ENCODE measurements at regions not wholly inside any gene's neighbourhood (a gene's known extent, or its start where the extent isn't known, plus 50 kb on each side); places are given as distances from the start of the nearest gene placed in this dataset.

DNA sequence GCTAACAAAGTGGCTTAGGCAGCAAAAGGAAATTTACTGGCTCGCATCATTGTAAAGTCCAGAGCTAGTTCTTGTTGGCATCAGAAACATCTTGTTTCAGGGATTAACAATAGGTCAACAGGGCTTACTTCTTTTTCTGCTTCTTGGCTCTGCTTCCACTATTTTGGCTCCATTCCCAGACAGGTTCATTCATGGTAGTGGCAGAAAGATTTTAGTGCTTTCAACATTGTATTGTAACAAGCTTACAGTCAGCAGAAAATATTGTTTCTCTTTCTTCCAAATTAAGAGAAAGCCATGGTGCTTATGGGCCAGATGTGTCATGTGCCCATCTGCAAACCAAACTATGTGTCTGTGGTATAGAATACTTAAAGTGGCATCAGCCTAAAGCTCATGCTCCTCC lies 315.6 kb downstream of the RAB38 start:
- H3K9me3 ChIP-seq (ENCODE audit: control insufficient read depth, insufficient read depth, low read length): no peaks in the 10 kb centered on the region
- no peaks in the 10 kb centered on the region for H4K20me1 ChIP-seq (ENCODE audit: control insufficient read depth, insufficient read depth, low read depth, low read length)
- H3K4me3 ChIP-seq (ENCODE audit: low read length): no peak overlapping the region
- H3K4me1 ChIP-seq (ENCODE audit: control insufficient read depth, low read length): no peaks in the 10 kb centered on the region
- no peaks in the 10 kb centered on the region for H3K27me3 ChIP-seq (ENCODE audit: control insufficient read depth, low read length)
- no peak overlapping the region for H3K4me2 ChIP-seq (ENCODE audit: low read length)
- H3K36me3 ChIP-seq (ENCODE audit: control insufficient read depth, low read length): no peaks in the 10 kb centered on the region
- no peaks in the 10 kb centered on the region for H3F3A ChIP-seq (ENCODE audit: control insufficient read depth, insufficient read depth)
- no peak for TF ChIP-seq EZH2phosphoT487 (IDR thresholded peaks at IDR 0.05; ENCODE audit: borderline replicate concordance, low read length)
- TF ChIP-seq, protein P1, sequence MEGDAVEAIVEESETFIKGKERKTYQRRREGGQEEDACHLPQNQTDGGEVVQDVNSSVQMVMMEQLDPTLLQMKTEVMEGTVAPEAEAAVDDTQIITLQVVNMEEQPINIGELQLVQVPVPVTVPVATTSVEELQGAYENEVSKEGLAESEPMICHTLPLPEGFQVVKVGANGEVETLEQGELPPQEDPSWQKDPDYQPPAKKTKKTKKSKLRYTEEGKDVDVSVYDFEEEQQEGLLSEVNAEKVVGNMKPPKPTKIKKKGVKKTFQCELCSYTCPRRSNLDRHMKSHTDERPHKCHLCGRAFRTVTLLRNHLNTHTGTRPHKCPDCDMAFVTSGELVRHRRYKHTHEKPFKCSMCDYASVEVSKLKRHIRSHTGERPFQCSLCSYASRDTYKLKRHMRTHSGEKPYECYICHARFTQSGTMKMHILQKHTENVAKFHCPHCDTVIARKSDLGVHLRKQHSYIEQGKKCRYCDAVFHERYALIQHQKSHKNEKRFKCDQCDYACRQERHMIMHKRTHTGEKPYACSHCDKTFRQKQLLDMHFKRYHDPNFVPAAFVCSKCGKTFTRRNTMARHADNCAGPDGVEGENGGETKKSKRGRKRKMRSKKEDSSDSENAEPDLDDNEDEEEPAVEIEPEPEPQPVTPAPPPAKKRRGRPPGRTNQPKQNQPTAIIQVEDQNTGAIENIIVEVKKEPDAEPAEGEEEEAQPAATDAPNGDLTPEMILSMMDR (IDR thresholded peaks at IDR 0.05; ENCODE audit: low read depth, low read length, poor library complexity, severe bottlenecking): no peak
- no peaks in the 10 kb centered on the region for H3K79me2 ChIP-seq (ENCODE audit: control insufficient read depth, low read length)
- H3K27ac ChIP-seq (ENCODE audit: low read depth, low read length): no peak overlapping the region
- H3K9me2 ChIP-seq (replicated peaks; ENCODE audit: control insufficient read depth, low read length): no peaks in the 10 kb centered on the region

DNA sequence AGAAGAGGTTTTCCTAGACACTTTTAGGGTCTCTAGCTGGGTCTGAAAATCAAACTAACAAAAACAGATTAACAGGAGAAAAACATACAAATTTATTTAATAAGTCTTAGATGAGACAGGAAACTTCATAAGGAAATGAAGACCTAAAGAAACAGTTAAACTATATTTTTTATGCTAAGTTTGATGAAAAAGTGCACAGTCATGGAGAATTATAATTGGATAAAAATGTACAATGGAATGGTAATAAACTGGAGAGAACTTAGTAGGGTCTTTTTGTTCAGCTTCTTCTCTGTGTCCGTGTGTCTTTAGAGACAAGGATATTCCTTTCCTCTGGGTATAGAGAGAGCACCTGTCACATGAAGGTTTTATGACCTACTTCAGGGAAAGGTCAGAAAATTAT lies 323.4 kb downstream of the RAB38 start:
- Histone ChIP-seq H3K4me1 (ENCODE audit: control insufficient read depth, low read length) (no peaks in the 10 kb centered on the region), H3K9me3 (ENCODE audit: control insufficient read depth, insufficient read depth, low read length) (no peaks in the 10 kb centered on the region), H3K27ac (ENCODE audit: low read depth, low read length) (no peak overlapping the region), H3K4me2 (ENCODE audit: low read length) (no peak overlapping the region), H3K79me2 (ENCODE audit: control insufficient read depth, low read length) (no peaks in the 10 kb centered on the region), H3F3A (ENCODE audit: control insufficient read depth, insufficient read depth) (no peaks in the 10 kb centered on the region), H3K9me2 (replicated peaks; ENCODE audit: control insufficient read depth, low read length) (no peaks in the 10 kb centered on the region), H3K4me3 (ENCODE audit: low read length) (no peak overlapping the region), H3K27me3 (ENCODE audit: control insufficient read depth, low read length) (no peaks in the 10 kb centered on the region), H4K20me1 (ENCODE audit: control insufficient read depth, insufficient read depth, low read depth, low read length) (no peaks in the 10 kb centered on the region), H3K36me3 (ENCODE audit: control insufficient read depth, low read length) (no peaks in the 10 kb centered on the region)
- TF ChIP-seq EZH2phosphoT487 (IDR thresholded peaks at IDR 0.05; ENCODE audit: borderline replicate concordance, low read length): no peak
- TF ChIP-seq, protein P1 (IDR thresholded peaks at IDR 0.05; ENCODE audit: low read depth, low read length, poor library complexity, severe bottlenecking): no peak

DNA sequence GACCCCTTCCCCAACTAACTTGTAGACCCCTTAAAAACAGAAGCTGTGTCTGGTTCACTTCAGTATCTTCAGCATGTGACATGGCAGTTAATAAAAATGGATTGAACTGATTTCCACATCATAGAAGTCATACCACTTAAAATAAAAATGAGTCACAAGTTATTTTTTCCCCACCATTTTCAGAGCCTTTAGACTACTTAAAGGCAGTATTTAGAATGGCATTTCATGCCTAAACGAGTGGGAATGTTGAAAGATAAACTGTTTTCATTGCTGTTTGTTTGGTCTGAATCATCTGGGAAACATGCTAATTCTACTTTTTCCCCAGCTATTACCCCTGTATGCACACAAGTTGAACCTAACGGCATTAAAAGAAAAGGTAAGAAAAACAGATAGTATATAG lies 324.0 kb downstream of the RAB38 start:
- Histone ChIP-seq H3K4me2 (ENCODE audit: low read length) (no peak overlapping the region), H3K9me2 (replicated peaks; ENCODE audit: control insufficient read depth, low read length) (no peaks in the 10 kb centered on the region), H3K27me3 (ENCODE audit: control insufficient read depth, low read length) (no peaks in the 10 kb centered on the region), H3K4me3 (ENCODE audit: low read length) (no peak overlapping the region), H3K79me2 (ENCODE audit: control insufficient read depth, low read length) (no peaks in the 10 kb centered on the region), H3K27ac (ENCODE audit: low read depth, low read length) (no peak overlapping the region), H3K9me3 (ENCODE audit: control insufficient read depth, insufficient read depth, low read length) (no peaks in the 10 kb centered on the region), H3K36me3 (ENCODE audit: control insufficient read depth, low read length) (no peaks in the 10 kb centered on the region), H4K20me1 (ENCODE audit: control insufficient read depth, insufficient read depth, low read depth, low read length) (no peaks in the 10 kb centered on the region), H3K4me1 (ENCODE audit: control insufficient read depth, low read length) (no peaks in the 10 kb centered on the region), H3F3A (ENCODE audit: control insufficient read depth, insufficient read depth) (no peaks in the 10 kb centered on the region)
- TF ChIP-seq, protein P1 (IDR thresholded peaks at IDR 0.05; ENCODE audit: low read depth, low read length, poor library complexity, severe bottlenecking): no peak
- TF ChIP-seq EZH2phosphoT487 (IDR thresholded peaks at IDR 0.05; ENCODE audit: borderline replicate concordance, low read length): no peak

DNA sequence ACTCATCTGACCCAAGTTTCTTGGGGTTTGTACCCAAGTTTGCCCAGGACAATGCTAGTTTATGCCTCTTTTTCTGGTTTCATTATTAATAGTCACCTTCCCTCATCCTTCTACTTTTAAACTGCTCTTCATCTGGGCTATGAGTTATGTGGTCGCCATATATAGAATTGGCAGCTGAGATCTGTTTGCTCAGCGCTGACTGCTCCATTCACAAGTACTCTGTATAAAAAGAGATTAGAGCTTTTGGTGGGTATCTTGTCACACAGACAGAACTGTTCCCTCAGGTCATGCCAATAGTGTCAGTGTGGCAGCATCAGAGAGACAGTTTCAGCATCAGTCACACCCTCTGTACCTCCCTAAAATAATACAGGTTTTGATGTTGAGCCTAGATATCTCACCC lies 326.0 kb downstream of the RAB38 start:
- H3K9me3 ChIP-seq (ENCODE audit: control insufficient read depth, insufficient read depth, low read length): no peaks in the 10 kb centered on the region
- no peaks in the 10 kb centered on the region for H4K20me1 ChIP-seq (ENCODE audit: control insufficient read depth, insufficient read depth, low read depth, low read length)
- no peaks in the 10 kb centered on the region for H3K4me1 ChIP-seq (ENCODE audit: control insufficient read depth, low read length)
- H3K4me2 ChIP-seq (ENCODE audit: low read length): no peak overlapping the region
- no peaks in the 10 kb centered on the region for H3K27me3 ChIP-seq (ENCODE audit: control insufficient read depth, low read length)
- no peak overlapping the region for H3K27ac ChIP-seq (ENCODE audit: low read depth, low read length)
- H3K79me2 ChIP-seq (ENCODE audit: control insufficient read depth, low read length): no peaks in the 10 kb centered on the region
- H3F3A ChIP-seq (ENCODE audit: control insufficient read depth, insufficient read depth): no peaks in the 10 kb centered on the region
- TF ChIP-seq, protein P1 (IDR thresholded peaks at IDR 0.05; ENCODE audit: low read depth, low read length, poor library complexity, severe bottlenecking): no peak
- TF ChIP-seq EZH2phosphoT487 (IDR thresholded peaks at IDR 0.05; ENCODE audit: borderline replicate concordance, low read length): no peak
- no peaks in the 10 kb centered on the region for H3K9me2 ChIP-seq (replicated peaks; ENCODE audit: control insufficient read depth, low read length)
- H3K36me3 ChIP-seq (ENCODE audit: control insufficient read depth, low read length): no peaks in the 10 kb centered on the region
- H3K4me3 ChIP-seq (ENCODE audit: low read length): no peak overlapping the region
